Loucy (cell line): ENCODE measurements at regions not wholly inside any gene's neighbourhood (a gene's known extent, or its start where the extent isn't known, plus 50 kb on each side); places are given as distances from the start of the nearest gene placed in this dataset.

ENCODE experiments used
- H2AFZ ChIP-seq: fragments of 200-600 bp; sonication (generic); 2 replicates; pipeline ENCODE4 v1.6.0; 2016; ENCODE audit warnings: antibody characterized with exemption, mild to moderate bottlenecking, low read length, moderate library complexity
- H3F3A ChIP-seq: fragments of 200-600 bp; 2 replicates; pipeline ENCODE4 v1.6.0; 2016; ENCODE audit warnings: antibody characterized with exemption, low read depth, mild to moderate bottlenecking
- H3K27me3 ChIP-seq: fragments of 200-600 bp; sonication (generic); 2 replicates; pipeline ENCODE4 v1.6.1; 2014; ENCODE audit warnings: low read length, mild to moderate bottlenecking; ENCODE audit not compliant: insufficient read depth, poor library complexity, severe bottlenecking
- H3K36me3 ChIP-seq: fragments of 200-600 bp; sonication (generic); 2 replicates; pipeline ENCODE4 v1.6.1; 2016; ENCODE audit warnings: low read length; ENCODE audit not compliant: insufficient read depth
- H3K4me1 ChIP-seq: fragments of 200-600 bp; sonication (generic); 2 replicates; pipeline ENCODE4 v1.5.1; 2014; ENCODE audit warnings: low read length, mild to moderate bottlenecking; ENCODE audit not compliant: insufficient read depth, poor library complexity, severe bottlenecking
- H3K4me2 ChIP-seq: fragments of 200-600 bp; sonication (generic); 2 replicates; pipeline ENCODE4 v1.6.0; 2014; ENCODE audit warnings: antibody characterized with exemption, low read length, low read depth, mild to moderate bottlenecking; ENCODE audit not compliant: poor library complexity, severe bottlenecking
- H3K4me3 ChIP-seq: fragments of 200-600 bp; sonication (generic); 2 replicates; pipeline ENCODE4 v1.5.1; 2014; ENCODE audit warnings: low read length, mild to moderate bottlenecking, mixed read lengths; ENCODE audit not compliant: poor library complexity, severe bottlenecking
- H3K79me2 ChIP-seq: fragments of 200-600 bp; sonication (generic); 2 replicates; pipeline ENCODE4 v1.6.1; 2014; ENCODE audit warnings: low read length; ENCODE audit not compliant: insufficient read depth
- H3K9ac ChIP-seq: fragments of 200-600 bp; sonication (generic); 2 replicates; pipeline ENCODE4 v1.6.0; 2014; ENCODE audit warnings: mild to moderate bottlenecking, low read depth, low read length, moderate library complexity; ENCODE audit not compliant: poor library complexity, severe bottlenecking
- H3K9me2 ChIP-seq: fragments of 200-600 bp; sonication (generic); replicated peaks from 2 replicates; pipeline ENCODE4 v1.6.1; 2016; ENCODE audit warnings: low read depth, low read length, mixed read lengths
- H3K9me3 ChIP-seq: fragments of 200-600 bp; sonication (generic); 2 replicates; pipeline ENCODE4 v1.6.1; 2014; ENCODE audit warnings: mild to moderate bottlenecking, antibody characterized with exemption, low read length, low read depth; ENCODE audit not compliant: insufficient read depth
- H4K20me1 ChIP-seq: fragments of 200-600 bp; sonication (generic); 2 replicates; pipeline ENCODE4 v1.6.0; 2014; ENCODE audit warnings: antibody characterized with exemption, low read length, mild to moderate bottlenecking; ENCODE audit not compliant: insufficient read depth, poor library complexity, severe bottlenecking
- EZH2phosphoT487 ChIP-seq: fragments of 200-600 bp; IDR thresholded peaks from 2 replicates; pipeline ENCODE4 v1.6.1; 2018; ENCODE audit warnings: antibody characterized with exemption, mild to moderate bottlenecking, moderate library complexity, borderline replicate concordance
- TF ChIP-seq, protein P1 (sequence below): fragments of 200-600 bp; sonication (generic); conservative IDR thresholded peaks from 2 replicates; pipeline ENCODE4 v1.5.1; 2014; ENCODE audit warnings: mild to moderate bottlenecking, antibody characterized with exemption, low read length

DNA sequence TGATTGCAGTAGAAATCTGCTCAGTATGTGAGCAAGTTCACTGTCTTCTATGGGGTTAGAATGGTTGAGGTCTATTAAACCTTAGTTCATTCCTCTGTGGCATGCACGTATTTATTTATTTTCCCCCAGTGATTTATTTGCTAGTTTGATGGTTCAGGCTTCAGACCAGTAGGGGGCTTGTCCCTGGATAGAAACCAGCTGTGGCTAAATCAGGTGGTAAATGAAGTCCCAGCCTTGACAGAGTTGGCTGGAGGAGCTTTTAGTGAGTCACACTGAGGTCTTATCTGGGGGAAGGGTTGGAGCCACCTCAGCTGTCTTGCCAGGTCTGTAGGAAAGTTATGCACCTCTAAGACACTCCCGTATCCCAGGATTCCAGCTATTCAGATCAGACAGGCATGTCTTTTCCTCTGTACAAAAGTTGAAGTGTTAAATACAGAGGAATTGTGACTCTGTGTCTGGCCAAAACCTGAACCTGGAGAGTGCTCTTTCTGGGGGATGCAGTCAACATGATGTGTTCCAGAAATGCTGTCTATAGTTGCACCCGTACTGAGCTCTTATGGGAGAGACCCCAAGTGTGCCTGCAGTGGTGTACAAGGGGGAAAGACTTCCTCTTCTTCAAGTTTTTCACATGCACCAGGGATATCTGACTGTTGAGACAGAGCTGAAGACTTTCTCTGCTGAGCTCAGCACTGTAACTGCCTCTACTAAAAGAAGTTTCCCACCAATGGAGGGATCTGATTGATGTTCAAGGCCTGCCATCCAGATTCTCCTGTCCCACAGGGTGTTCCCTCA is 1322.1 kb downstream of the TMEM121 start:
- H4K20me1 ChIP-seq: peaks cover 16% of the 10 kb centered on the region
- H3K27me3 ChIP-seq: peaks cover 5% of the 10 kb centered on the region
- H3K36me3 ChIP-seq: no peaks in the 10 kb centered on the region
- no peaks in the 10 kb centered on the region for H3K9me2 ChIP-seq
- H3K79me2 ChIP-seq: peaks cover 89% of the 10 kb centered on the region
- TF ChIP-seq, protein P1, sequence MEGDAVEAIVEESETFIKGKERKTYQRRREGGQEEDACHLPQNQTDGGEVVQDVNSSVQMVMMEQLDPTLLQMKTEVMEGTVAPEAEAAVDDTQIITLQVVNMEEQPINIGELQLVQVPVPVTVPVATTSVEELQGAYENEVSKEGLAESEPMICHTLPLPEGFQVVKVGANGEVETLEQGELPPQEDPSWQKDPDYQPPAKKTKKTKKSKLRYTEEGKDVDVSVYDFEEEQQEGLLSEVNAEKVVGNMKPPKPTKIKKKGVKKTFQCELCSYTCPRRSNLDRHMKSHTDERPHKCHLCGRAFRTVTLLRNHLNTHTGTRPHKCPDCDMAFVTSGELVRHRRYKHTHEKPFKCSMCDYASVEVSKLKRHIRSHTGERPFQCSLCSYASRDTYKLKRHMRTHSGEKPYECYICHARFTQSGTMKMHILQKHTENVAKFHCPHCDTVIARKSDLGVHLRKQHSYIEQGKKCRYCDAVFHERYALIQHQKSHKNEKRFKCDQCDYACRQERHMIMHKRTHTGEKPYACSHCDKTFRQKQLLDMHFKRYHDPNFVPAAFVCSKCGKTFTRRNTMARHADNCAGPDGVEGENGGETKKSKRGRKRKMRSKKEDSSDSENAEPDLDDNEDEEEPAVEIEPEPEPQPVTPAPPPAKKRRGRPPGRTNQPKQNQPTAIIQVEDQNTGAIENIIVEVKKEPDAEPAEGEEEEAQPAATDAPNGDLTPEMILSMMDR: peak; percentile 78
- no peak for TF ChIP-seq EZH2phosphoT487
- H3K4me2 ChIP-seq: peak overlapping the region; percentile 88
- H3K9me3 ChIP-seq: no peaks in the 10 kb centered on the region
- H3K4me3 ChIP-seq: peak overlapping the region; percentile 91
- H2AFZ ChIP-seq: no peak overlapping the region
- peak overlapping the region; percentile 100 for H3K9ac ChIP-seq
- 0 out of 2 replicates have a peak, but pooled peaks cover 4% of the 10 kb centered on the region for H3F3A ChIP-seq
- peaks cover 55% of the 10 kb centered on the region for H3K4me1 ChIP-seq

DNA sequence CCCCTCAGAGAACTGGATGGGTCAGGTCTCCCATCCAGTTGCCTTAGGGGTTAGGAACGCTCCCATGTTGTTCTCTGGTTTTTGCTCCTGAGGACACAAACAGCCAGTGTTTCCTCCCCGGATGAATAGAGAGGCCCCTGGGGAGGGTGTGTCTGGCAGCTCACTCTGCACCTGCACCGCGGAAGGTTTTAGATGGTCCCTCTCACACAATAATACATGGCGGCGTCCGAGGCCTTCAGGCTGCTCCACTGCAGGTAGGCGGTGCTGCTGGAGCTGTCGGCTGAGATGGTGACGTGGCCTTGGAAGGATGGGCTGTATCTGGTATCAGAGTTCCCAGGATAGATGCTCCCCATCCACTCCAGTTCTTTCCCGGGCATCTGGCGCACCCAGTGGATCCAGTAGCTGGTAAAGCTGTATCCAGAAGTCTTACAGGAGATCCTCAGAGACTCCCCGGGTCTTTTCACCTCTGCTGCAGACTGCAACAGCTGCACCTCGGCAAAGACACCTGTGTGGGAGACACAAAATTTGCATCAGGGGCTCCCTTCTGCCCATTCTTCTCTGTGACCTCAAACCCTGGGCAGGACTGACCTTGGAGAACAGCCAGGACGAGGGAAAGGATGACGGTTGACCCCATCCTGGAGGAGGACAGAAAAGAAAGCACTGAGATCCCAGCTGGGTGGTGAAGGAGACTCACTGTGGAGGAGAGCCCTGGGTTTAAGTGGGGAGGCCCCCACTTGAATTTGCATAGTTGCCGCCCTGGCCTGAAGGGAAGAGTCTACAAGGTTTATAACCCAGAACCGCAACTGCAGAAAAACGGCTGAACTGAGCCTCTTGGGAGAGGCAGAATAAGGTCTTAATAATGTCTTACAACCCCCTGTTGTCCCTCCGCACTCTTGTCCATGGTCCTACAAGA is 1324.8 kb downstream of the TMEM121 start:
- TF ChIP-seq, protein P1: no peak
- TF ChIP-seq EZH2phosphoT487: no peak
- Histone ChIP-seq H2AFZ (no peak overlapping the region), H4K20me1 (peaks cover 16% of the 10 kb centered on the region), H3K4me2 (peak overlapping the region; percentile 13), H3K4me1 (peaks cover 48% of the 10 kb centered on the region), H3K79me2 (peaks cover 64% of the 10 kb centered on the region), H3K9me3 (no peaks in the 10 kb centered on the region), H3K36me3 (no peaks in the 10 kb centered on the region), H3K27me3 (no peaks in the 10 kb centered on the region), H3F3A (no peaks in the 10 kb centered on the region; the same call in 1 of the 2 replicates), H3K9me2 (no peaks in the 10 kb centered on the region), H3K9ac (no peak overlapping the region), H3K4me3 (no peak overlapping the region)

DNA sequence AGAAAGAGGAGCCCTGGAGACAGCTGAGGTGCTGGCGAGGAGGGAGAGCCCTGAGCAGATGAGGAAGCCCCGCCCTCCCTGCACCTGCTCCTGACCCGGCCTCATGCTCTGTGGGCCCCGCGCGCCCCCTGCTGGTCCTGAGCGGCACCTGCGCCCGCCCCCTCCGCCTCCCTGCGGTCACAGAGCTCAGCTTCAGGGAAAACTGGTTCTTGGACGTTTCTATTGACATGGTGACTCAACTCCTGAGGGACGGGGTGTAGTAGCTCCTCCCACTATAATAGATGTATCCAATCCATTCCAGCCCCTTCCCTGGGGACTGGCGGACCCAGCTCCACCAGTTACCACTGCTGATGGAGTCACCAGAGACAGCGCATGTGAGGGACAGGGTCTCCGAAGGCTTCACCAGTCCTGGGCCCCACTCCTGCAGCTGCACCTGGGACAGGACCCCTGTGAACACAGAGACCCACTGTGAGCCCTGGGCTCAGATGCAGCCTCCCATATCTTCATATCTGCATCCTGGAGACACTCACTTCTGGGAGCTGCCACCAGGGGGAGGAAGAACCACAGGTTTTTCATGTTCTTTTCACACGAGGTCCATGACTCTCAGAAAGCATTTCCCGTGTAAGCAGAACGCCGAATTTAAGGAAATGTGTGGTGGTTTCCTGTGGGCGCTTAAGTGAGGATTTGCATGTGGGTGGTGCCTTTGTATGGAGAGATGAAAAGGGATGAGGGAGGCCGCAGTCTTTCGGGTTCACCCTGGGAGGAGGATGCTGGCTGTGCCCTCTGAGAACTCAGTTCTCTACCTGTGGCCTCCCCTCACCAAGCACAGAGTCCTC is 1346.4 kb downstream of the TMEM121 start:
- no peaks in the 10 kb centered on the region for H3K27me3 ChIP-seq
- H3K9me3 ChIP-seq: no peaks in the 10 kb centered on the region
- peak overlapping the region; percentile 96 for H3K4me2 ChIP-seq
- no peaks in the 10 kb centered on the region for H3K36me3 ChIP-seq
- H3K9me2 ChIP-seq: no peaks in the 10 kb centered on the region
- no peaks in the 10 kb centered on the region for H4K20me1 ChIP-seq
- peaks cover 55% of the 10 kb centered on the region for H3K4me1 ChIP-seq
- no peaks in the 10 kb centered on the region for H3K79me2 ChIP-seq
- H2AFZ ChIP-seq: peak overlapping the region; percentile 86
- 0 out of 2 replicates have a peak, but pooled peaks cover 3% of the 10 kb centered on the region for H3F3A ChIP-seq
- peak overlapping the region; percentile 76 for H3K9ac ChIP-seq
- H3K4me3 ChIP-seq: peak overlapping the region; percentile 72
- TF ChIP-seq, protein P1: peak; percentile 71
- no peak for TF ChIP-seq EZH2phosphoT487
